IMR-90 (cell line): ENCODE measurements at regions not wholly inside any gene's neighbourhood (a gene's known extent, or its start where the extent isn't known, plus 50 kb on each side); places are given as distances from the start of the nearest gene placed in this dataset.

Experiments
- ATAC-seq: fragments of 200-7000 bp; cut with Tn5 transposase; 2 replicates; pipeline ENCODE4 v1.9.1; 2020; ENCODE audit warnings: low read depth, mild to moderate bottlenecking, moderate library complexity
- BruUV-seq: library from RNA; stranded (reverse); fragments of 400-500 nt; replicated peaks from 2 replicates; lab custom pipeline; 2021; lab: Mats Ljungman, UMichigan
- CTCF ChIA-PET: fragments of 300-600 bp; formaldehyde crosslinking; extraction: SDS; loops from one replicate; lab custom pipeline; 2021; ENCODE audit warnings: antibody characterized with exemption; lab: Yijun Ruan, JAX
- POLR2A ChIA-PET: fragments of 300-600 bp; sonication (Branson Sonifier 250); formaldehyde crosslinking; loops from one replicate; lab custom pipeline; 2022; ENCODE audit warnings: antibody characterized with exemption; ENCODE audit not compliant: unreplicated experiment; lab: Charles Lee
- DNase-seq: peaks from one replicate; pipeline ENCODE4 v3.0.0; 2013
- H2AFZ ChIP-seq: replicated peaks from 2 replicates; pipeline ENCODE3; 2013; ENCODE audit warnings: low read length, mild to moderate bottlenecking; ENCODE audit not compliant: poor library complexity
- H2AK5ac ChIP-seq: 2 replicates; pipeline ENCODE4 v1.6.1; 2013; ENCODE audit warnings: low read depth, low read length, inconsistent platforms
- H2AK9ac ChIP-seq: replicated peaks from 2 replicates; pipeline ENCODE3; 2013; ENCODE audit warnings: mild to moderate bottlenecking, low read depth, low read length, moderate library complexity; ENCODE audit not compliant: poor library complexity
- H2BK120ac ChIP-seq: 2 replicates; pipeline ENCODE4 v1.6.1; 2013; ENCODE audit warnings: low read depth, low read length, inconsistent platforms
- H2BK15ac ChIP-seq: 3 replicates; pipeline ENCODE4 v1.6.1; 2013; ENCODE audit warnings: low read depth, low read length, inconsistent platforms
- H2BK20ac ChIP-seq: 2 replicates; pipeline ENCODE4 v1.6.1; 2013; ENCODE audit warnings: low read depth, mild to moderate bottlenecking, inconsistent platforms, low read length, moderate library complexity
- H2BK5ac ChIP-seq: 2 replicates; pipeline ENCODE4 v1.6.1; 2013; ENCODE audit warnings: mild to moderate bottlenecking, low read depth, low read length, inconsistent platforms; ENCODE audit not compliant: poor library complexity, severe bottlenecking
- H3K14ac ChIP-seq: replicated peaks from 2 replicates; pipeline ENCODE4 v1.6.1; 2013; ENCODE audit warnings: low read depth, low read length, inconsistent platforms
- H3K18ac ChIP-seq: 2 replicates; pipeline ENCODE4 v1.6.1; 2013; ENCODE audit warnings: low read depth, low read length, control low read depth
- H3K23ac ChIP-seq: 2 replicates; pipeline ENCODE4 v1.6.1; 2013; ENCODE audit warnings: low read depth, low read length, inconsistent platforms
- H3K27ac ChIP-seq: 2 replicates; pipeline ENCODE4 v1.5.1; 2013; ENCODE audit warnings: mild to moderate bottlenecking, control low read depth, low read length; ENCODE audit not compliant: insufficient read depth
- H3K27me3 ChIP-seq: 2 replicates; pipeline ENCODE4 v1.6.1; 2013; ENCODE audit warnings: low read length; ENCODE audit not compliant: control insufficient read depth, insufficient read depth
- H3K36me3 ChIP-seq: 2 replicates; pipeline ENCODE4 v1.6.1; 2013; ENCODE audit warnings: low read length, mixed read lengths; ENCODE audit not compliant: control insufficient read depth, insufficient read depth
- H3K4ac ChIP-seq: 2 replicates; pipeline ENCODE4 v1.6.1; 2013; ENCODE audit warnings: low read depth, low read length, inconsistent platforms
- H3K4me1 ChIP-seq: 2 replicates; pipeline ENCODE4 v1.6.1; 2013; ENCODE audit warnings: low read length, mixed read lengths; ENCODE audit not compliant: control insufficient read depth, insufficient read depth
- H3K4me2 ChIP-seq: 2 replicates; pipeline ENCODE4 v1.6.1; 2013; ENCODE audit warnings: low read depth, mild to moderate bottlenecking, control low read depth, low read length, moderate library complexity
- H3K4me3 ChIP-seq: 2 replicates; pipeline ENCODE4 v1.5.1; 2013; ENCODE audit warnings: low read depth, mild to moderate bottlenecking, control low read depth, low read length, moderate library complexity; ENCODE audit not compliant: insufficient read depth
- H3K56ac ChIP-seq: 2 replicates; pipeline ENCODE4 v1.6.1; 2013; ENCODE audit warnings: low read length, inconsistent platforms; ENCODE audit not compliant: insufficient read depth; ENCODE audit errors: extremely low read depth
- H3K79me1 ChIP-seq, 2 experiments: 2 replicates each; pipeline ENCODE4 v1.6.1; 2013; ENCODE audit warnings: low read length in 2 of 2, inconsistent platforms in 1 of 2, low read depth in 1 of 2
- H3K9ac ChIP-seq: 2 replicates; pipeline ENCODE4 v1.6.1; 2013; ENCODE audit warnings: low read depth, low read length, control low read depth
- H3K9me1 ChIP-seq: 2 replicates; pipeline ENCODE4 v1.6.1; 2013; ENCODE audit warnings: low read length, inconsistent platforms; ENCODE audit not compliant: insufficient read depth
- H3K9me3 ChIP-seq: 2 replicates; pipeline ENCODE4 v1.6.1; 2013; ENCODE audit warnings: low read length; ENCODE audit not compliant: control insufficient read depth, insufficient read depth
- H4K20me1 ChIP-seq: 2 replicates; pipeline ENCODE4 v1.6.1; 2013; ENCODE audit warnings: low read length, inconsistent platforms; ENCODE audit not compliant: insufficient read depth
- H4K5ac ChIP-seq: 2 replicates; pipeline ENCODE4 v1.6.1; 2013; ENCODE audit warnings: mild to moderate bottlenecking, low read depth, low read length, control low read depth
- H4K8ac ChIP-seq, 2 experiments: 2 replicates each; pipeline ENCODE4 v1.6.1; 2013; ENCODE audit warnings: low read depth in 2 of 2, low read length in 2 of 2, control low read depth in 1 of 2, inconsistent platforms in 1 of 2
- H4K91ac ChIP-seq: 2 replicates; pipeline ENCODE4 v1.6.1; 2013; ENCODE audit warnings: low read depth, low read length, inconsistent platforms; ENCODE audit not compliant: insufficient read depth
- BHLHE40 ChIP-seq: fragments of 150-350 bp; IDR thresholded peaks from 2 replicates; pipeline ENCODE4 v1.6.1; 2016; ENCODE audit warnings: mild to moderate bottlenecking, low read depth, low read length
- CEBPB ChIP-seq: IDR thresholded peaks from 2 replicates; pipeline ENCODE4 v1.6.1; 2012; ENCODE audit warnings: low read depth, low read length, improper control_type of control experiment
- FOS ChIP-seq: fragments of 150-350 bp; IDR thresholded peaks from 2 replicates; pipeline ENCODE4 v1.6.1; 2016; ENCODE audit warnings: low read depth, low read length
- MXI1 ChIP-seq: IDR thresholded peaks from 2 replicates; pipeline ENCODE4 v1.6.1; 2012; ENCODE audit warnings: low read depth, mild to moderate bottlenecking, low read length, moderate library complexity, borderline replicate concordance
- NFE2L2 ChIP-seq: fragments of 150-350 bp; IDR thresholded peaks from 2 replicates; pipeline ENCODE4 v1.6.1; 2016; ENCODE audit warnings: low read depth, mild to moderate bottlenecking, low read length
- POLR2A ChIP-seq: IDR thresholded peaks from 2 replicates; pipeline ENCODE4 v1.6.1; 2012; ENCODE audit warnings: mild to moderate bottlenecking, low read depth, low read length
- RAD21 ChIP-seq: IDR thresholded peaks from 2 replicates; pipeline ENCODE4 v1.6.1; 2012; ENCODE audit warnings: low read length, improper control_type of control experiment
- RCOR1 ChIP-seq: IDR thresholded peaks from 2 replicates; pipeline ENCODE4 v1.6.1; 2012; ENCODE audit warnings: mild to moderate bottlenecking, low read length, improper control_type of control experiment; ENCODE audit not compliant: insufficient replicate concordance
- RFX5 ChIP-seq: IDR thresholded peaks from 2 replicates; pipeline ENCODE4 v1.8.0; 2012; ENCODE audit warnings: low read depth, mild to moderate bottlenecking, low read length, moderate library complexity
- SMC3 ChIP-seq: fragments of 150-350 bp; IDR thresholded peaks from 2 replicates; pipeline ENCODE4 v1.6.1; 2016; ENCODE audit warnings: low read depth, mild to moderate bottlenecking, antibody characterized with exemption, low read length, moderate library complexity
- WGBS, 2 experiments: methylation state at CpG; one replicate each; pipeline versions ENCODE4 v1.1.5 to v1.1.7; 2013; ENCODE audit warnings: missing lambda C conversion rate in 2 of 2; ENCODE audit not compliant: insufficient read length in 1 of 2; ENCODE audit errors: extremely low coverage in 2 of 2; 5-methylcytosine and 5-hydroxymethylcytosine counted together
- dilution Hi-C: fragments of 300-500 bp; cut with HindIII; formaldehyde crosslinking; loops from one replicate; pipeline ENCODE4 v1.14.3; 2018; ENCODE audit warnings: low sequenced_read_pairs; ENCODE audit not compliant: unreplicated experiment
- in situ Hi-C: fragments of 300-500 bp; cut with MboI; formaldehyde crosslinking; loops from 3 replicates; pipeline ENCODE4 v1.14.3; 2019; ENCODE audit warnings: low sequenced_read_pairs, inconsistent platforms, mixed read lengths
- intact Hi-C: fragments of 100-400 bp; cut with micrococcal nuclease; formaldehyde crosslinking; loops from 2 replicates; pipeline ENCODE4 v1.10.0; 2022
- TF ChIP-seq, protein P1 (sequence below): conservative IDR thresholded peaks from 2 replicates; pipeline ENCODE4 v1.5.1; 2012; ENCODE audit warnings: mild to moderate bottlenecking, low read depth, low read length, improper control_type of control experiment
- TF ChIP-seq, protein P2 (sequence below): fragments of 150-350 bp; IDR thresholded peaks from 2 replicates; pipeline ENCODE4 v1.6.1; 2016; ENCODE audit warnings: low read depth, mild to moderate bottlenecking, low read length, moderate library complexity, borderline replicate concordance
- TF ChIP-seq, protein P3 (sequence below): fragments of 150-350 bp; IDR thresholded peaks from 2 replicates; pipeline ENCODE4 v1.6.1; 2017; ENCODE audit warnings: mild to moderate bottlenecking, antibody characterized with exemption, low read length, low read depth

DNA sequence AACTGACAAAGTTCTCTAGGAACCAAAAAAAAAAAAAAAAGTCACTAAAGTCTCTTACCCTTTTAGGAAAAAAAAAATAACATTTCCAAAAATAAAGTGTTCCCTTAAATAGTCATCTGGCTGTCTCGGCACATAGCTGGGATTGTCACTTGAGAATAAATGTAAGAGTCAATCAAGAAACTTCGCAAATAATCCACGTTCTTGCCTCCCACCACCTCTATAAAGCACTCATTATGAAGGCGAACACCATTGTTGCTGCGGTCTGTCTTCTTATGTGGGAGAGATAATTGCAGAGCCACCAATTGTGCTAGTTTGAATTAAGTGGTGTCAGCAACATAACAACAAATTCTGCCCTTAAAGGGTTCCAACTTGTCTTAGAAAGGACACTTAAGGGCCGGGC, 163.7 kb downstream of the FBXO15 start:
- peaks cover 2% of the 10 kb centered on the region; the same call in 1 of the 2 replicates for H3K9me1 ChIP-seq
- in situ Hi-C loops = no loop called here
- ATAC-seq (no peak), DNase-seq (no peak)
- no peaks in the 10 kb centered on the region for H4K20me1 ChIP-seq
- TF ChIP-seq BHLHE40 (no peak), RCOR1 (no peak), RFX5 (no peak), NFE2L2 (no peak), SMC3 (no peak), FOS (no peak), RAD21 (no peak), CEBPB (no peak), MXI1 (no peak), POLR2A (no peak)
- TF ChIP-seq, protein P1, sequence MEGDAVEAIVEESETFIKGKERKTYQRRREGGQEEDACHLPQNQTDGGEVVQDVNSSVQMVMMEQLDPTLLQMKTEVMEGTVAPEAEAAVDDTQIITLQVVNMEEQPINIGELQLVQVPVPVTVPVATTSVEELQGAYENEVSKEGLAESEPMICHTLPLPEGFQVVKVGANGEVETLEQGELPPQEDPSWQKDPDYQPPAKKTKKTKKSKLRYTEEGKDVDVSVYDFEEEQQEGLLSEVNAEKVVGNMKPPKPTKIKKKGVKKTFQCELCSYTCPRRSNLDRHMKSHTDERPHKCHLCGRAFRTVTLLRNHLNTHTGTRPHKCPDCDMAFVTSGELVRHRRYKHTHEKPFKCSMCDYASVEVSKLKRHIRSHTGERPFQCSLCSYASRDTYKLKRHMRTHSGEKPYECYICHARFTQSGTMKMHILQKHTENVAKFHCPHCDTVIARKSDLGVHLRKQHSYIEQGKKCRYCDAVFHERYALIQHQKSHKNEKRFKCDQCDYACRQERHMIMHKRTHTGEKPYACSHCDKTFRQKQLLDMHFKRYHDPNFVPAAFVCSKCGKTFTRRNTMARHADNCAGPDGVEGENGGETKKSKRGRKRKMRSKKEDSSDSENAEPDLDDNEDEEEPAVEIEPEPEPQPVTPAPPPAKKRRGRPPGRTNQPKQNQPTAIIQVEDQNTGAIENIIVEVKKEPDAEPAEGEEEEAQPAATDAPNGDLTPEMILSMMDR = no peak
- TF ChIP-seq, protein P2, sequence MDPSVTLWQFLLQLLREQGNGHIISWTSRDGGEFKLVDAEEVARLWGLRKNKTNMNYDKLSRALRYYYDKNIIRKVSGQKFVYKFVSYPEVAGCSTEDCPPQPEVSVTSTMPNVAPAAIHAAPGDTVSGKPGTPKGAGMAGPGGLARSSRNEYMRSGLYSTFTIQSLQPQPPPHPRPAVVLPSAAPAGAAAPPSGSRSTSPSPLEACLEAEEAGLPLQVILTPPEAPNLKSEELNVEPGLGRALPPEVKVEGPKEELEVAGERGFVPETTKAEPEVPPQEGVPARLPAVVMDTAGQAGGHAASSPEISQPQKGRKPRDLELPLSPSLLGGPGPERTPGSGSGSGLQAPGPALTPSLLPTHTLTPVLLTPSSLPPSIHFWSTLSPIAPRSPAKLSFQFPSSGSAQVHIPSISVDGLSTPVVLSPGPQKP = no peak
- TF ChIP-seq, protein P3, sequence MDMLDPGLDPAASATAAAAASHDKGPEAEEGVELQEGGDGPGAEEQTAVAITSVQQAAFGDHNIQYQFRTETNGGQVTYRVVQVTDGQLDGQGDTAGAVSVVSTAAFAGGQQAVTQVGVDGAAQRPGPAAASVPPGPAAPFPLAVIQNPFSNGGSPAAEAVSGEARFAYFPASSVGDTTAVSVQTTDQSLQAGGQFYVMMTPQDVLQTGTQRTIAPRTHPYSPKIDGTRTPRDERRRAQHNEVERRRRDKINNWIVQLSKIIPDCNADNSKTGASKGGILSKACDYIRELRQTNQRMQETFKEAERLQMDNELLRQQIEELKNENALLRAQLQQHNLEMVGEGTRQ = no peak
- dilution Hi-C loops = no loop called here
- ChIA-PET CTCF (no interaction called here), POLR2A (no interaction called here)
- H2BK120ac ChIP-seq = no peak overlapping the region
- no peak overlapping the region for H3K27ac ChIP-seq
- peaks cover 2% of the 10 kb centered on the region; the same call in 1 of the 2 replicates for H3K4me1 ChIP-seq
- no peak overlapping the region for H3K9ac ChIP-seq
- H3K14ac ChIP-seq = no peak overlapping the region
- H2BK5ac ChIP-seq = no peak overlapping the region
- no peak overlapping the region for H3K4me2 ChIP-seq
- no peak overlapping the region for H2AFZ ChIP-seq
- H3K18ac ChIP-seq = no peak overlapping the region
- no peak overlapping the region for H2AK9ac ChIP-seq
- intact Hi-C loops = no loop called here
- no peak overlapping the region for H3K23ac ChIP-seq
- H2BK20ac ChIP-seq = no peak overlapping the region
- H3K4ac ChIP-seq = no peak overlapping the region
- H4K91ac ChIP-seq = no peak overlapping the region
- no peak overlapping the region for H3K4me3 ChIP-seq
- H2AK5ac ChIP-seq = no peak overlapping the region
- H4K5ac ChIP-seq = no peak overlapping the region
- no peak overlapping the region for H3K56ac ChIP-seq
- no peak overlapping the region for H4K8ac ChIP-seq
- H3K79me1 ChIP-seq = no peaks in the 10 kb centered on the region
- H3K27me3 ChIP-seq = no peaks in the 10 kb centered on the region
- no TSS peak for BruUV-seq
- H3K9me3 ChIP-seq = no peaks in the 10 kb centered on the region
- no CpG with 5 or more reads among the region's 6 CpGs for WGBS, 2 experiments
- no peak overlapping the region for H2BK15ac ChIP-seq
- H3K36me3 ChIP-seq = no peaks in the 10 kb centered on the region
